Thyroid gland (tissue), 4 donors: ENCODE measurements at regions not wholly inside any gene's neighbourhood (a gene's known extent, or its start where the extent isn't known, plus 50 kb on each side); places are given as distances from the start of the nearest gene placed in this dataset.
"Not testable (repeated sequence)": the region's sequence is repeated elsewhere in the genome, so short reads cannot be mapped to it uniquely, and the experiment has no call there.

Source experiments
- DNase-seq, 2 donors: peaks; one replicate each; pipeline ENCODE4 v3.0.0-alpha.2; 2019
- H3K27ac ChIP-seq, 3 donors: fragments of 200-600 bp; sonication (generic); 1 replicate in 2 of 3; 2 replicates in 1 of 3; pipeline ENCODE4 v1.5.1; 2016 to 2019; ENCODE audit warnings: mild to moderate bottlenecking in 1 of 3, moderate library complexity in 1 of 3
- H3K27me3 ChIP-seq: fragments of 200-600 bp; sonication (generic); one replicate; pipeline ENCODE4 v1.5.1; 2019
- H3K36me3 ChIP-seq, 2 donors: fragments of 200-600 bp; sonication (generic); one replicate each; pipeline ENCODE4 v1.5.1; 2016 to 2019
- H3K4me1 ChIP-seq, 2 donors: fragments of 200-600 bp; sonication (generic); one replicate each; pipeline ENCODE4 v1.5.1; 2017 to 2019
- H3K4me3 ChIP-seq, 3 donors: fragments of 200-600 bp; sonication (generic); replicated peaks in 1 of 3; 1 replicate in 2 of 3; 2 replicates in 1 of 3; pipeline ENCODE4 v1.5.1; 2016; ENCODE audit warnings: mild to moderate bottlenecking in 1 of 3
- H3K9me3 ChIP-seq: fragments of 200-600 bp; sonication (generic); one replicate; pipeline ENCODE4 v1.5.1; 2017
- POLR2A ChIP-seq, 2 donors: fragments of 450-650 bp; IDR thresholded peaks; one replicate each; pipeline ENCODE4 v1.6.1; 2017; ENCODE audit warnings: antibody characterized with exemption in 2 of 2, mild to moderate bottlenecking in 2 of 2, moderate library complexity in 1 of 2
- WGBS, 2 donors: methylation state at CpG; one replicate each; pipeline ENCODE4 v1.1.5; 2017; 5-methylcytosine and 5-hydroxymethylcytosine counted together
- intact Hi-C: fragments of 100-400 bp; cut with DNase I; formaldehyde crosslinking; loops from one replicate; pipeline ENCODE4 v1.15.1; 2023
- TF ChIP-seq, protein P1 (sequence below), 6 experiments: fragments of 200-600 bp in 3 of 6; fragments of 450-650 bp in 3 of 6; sonication (generic) in 3 of 6; IDR thresholded peaks; one replicate each; pipeline ENCODE4 v1.5.1; 2016 to 2019; ENCODE audit warnings: antibody characterized with exemption in 6 of 6, mild to moderate bottlenecking in 2 of 6, inconsistent platforms in 1 of 6, moderate library complexity in 1 of 6

DNA sequence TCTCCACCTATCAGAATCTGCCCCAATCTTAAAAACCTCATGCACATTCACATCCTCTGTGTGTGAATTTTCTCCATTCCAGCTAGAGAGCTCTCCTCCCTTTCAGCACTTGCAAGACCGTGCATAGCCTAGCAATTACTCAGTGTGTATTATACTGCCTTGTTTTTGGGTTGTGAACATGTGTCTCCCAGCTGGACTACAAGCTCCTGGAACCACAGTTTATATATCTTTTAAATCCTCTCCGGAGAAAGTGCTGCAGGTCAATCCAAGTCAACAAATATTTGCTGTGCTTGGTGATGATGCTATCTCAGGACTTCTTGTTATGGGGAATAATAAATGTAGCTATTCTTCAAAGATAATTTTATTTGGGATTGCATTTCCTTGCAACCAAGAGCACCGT lies 58.2 kb upstream of the MEX3C start:
- DNase-seq = no peak
- Histone ChIP-seq H3K27me3 (no peaks in the 10 kb centered on the region), H3K36me3 (no peaks in the 10 kb centered on the region), H3K4me3 (no peak overlapping the region), H3K9me3 (no peaks in the 10 kb centered on the region), H3K4me1 (peaks cover 0 to 3% of the 10 kb centered on the region in 2 donors), H3K27ac (no peak overlapping the region)
- no peak for TF ChIP-seq POLR2A (IDR thresholded peaks at IDR 0.05)
- TF ChIP-seq, protein P1, sequence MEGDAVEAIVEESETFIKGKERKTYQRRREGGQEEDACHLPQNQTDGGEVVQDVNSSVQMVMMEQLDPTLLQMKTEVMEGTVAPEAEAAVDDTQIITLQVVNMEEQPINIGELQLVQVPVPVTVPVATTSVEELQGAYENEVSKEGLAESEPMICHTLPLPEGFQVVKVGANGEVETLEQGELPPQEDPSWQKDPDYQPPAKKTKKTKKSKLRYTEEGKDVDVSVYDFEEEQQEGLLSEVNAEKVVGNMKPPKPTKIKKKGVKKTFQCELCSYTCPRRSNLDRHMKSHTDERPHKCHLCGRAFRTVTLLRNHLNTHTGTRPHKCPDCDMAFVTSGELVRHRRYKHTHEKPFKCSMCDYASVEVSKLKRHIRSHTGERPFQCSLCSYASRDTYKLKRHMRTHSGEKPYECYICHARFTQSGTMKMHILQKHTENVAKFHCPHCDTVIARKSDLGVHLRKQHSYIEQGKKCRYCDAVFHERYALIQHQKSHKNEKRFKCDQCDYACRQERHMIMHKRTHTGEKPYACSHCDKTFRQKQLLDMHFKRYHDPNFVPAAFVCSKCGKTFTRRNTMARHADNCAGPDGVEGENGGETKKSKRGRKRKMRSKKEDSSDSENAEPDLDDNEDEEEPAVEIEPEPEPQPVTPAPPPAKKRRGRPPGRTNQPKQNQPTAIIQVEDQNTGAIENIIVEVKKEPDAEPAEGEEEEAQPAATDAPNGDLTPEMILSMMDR (IDR thresholded peaks at IDR 0.05) = no peak
- intact Hi-C loops = no loop called here
- WGBS, 2 donors = 75 to 77% methylated on average over 3 of the region's 3 CpGs

DNA sequence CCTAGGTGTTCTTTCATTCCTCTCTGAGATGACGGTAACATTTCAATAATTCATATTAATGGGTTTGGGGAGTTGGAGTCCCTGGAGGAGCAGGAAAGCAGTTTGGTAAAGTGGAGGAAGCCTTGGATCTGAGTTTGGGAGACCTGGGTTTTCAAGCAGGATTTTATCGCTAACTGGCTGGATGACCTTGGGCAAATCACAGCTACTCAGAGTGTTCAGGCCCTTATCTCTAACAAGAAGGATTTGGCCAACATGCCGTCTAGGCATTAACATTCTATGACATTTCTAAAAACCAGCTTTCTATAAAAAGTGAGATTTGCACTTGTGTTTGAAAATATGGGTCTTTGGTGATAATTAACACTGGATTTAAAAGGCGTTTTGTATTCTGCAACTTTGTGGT lies 59.7 kb upstream of the MEX3C start:
- H3K4me3 ChIP-seq = no peak overlapping the region
- H3K9me3 ChIP-seq = no peaks in the 10 kb centered on the region
- H3K27ac ChIP-seq = no peak overlapping the region
- no peak for DNase-seq
- TF ChIP-seq, protein P1 (IDR thresholded peaks at IDR 0.05) = no peak
- no peak for TF ChIP-seq POLR2A (IDR thresholded peaks at IDR 0.05)
- 64 to 70% methylated on average over 4 of the region's 4 CpGs for WGBS, 2 donors
- no peaks in the 10 kb centered on the region for H3K27me3 ChIP-seq
- H3K36me3 ChIP-seq = no peaks in the 10 kb centered on the region
- H3K4me1 ChIP-seq = peaks cover 0 to 3% of the 10 kb centered on the region in 2 donors
- intact Hi-C loops = no loop called here

DNA sequence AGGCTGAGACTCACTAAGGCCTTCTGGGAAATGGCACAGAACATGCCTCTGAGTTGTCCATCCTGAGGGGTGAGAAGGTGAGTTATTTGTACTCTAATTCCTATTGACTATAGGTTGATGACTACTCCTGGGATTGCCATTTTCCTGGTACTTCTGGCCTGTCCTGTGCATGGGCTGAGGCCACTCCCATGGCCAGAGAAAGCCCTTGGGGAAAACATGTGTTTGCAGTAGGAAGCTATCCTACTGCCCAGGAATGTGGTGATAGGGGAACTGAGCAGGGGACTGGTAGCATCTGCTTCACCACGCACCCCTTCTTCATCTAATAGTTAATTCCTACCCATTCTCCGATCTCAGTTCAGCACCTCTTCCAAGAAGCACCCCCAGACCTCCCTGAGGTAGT lies 62.6 kb upstream of the MEX3C start:
- WGBS, 2 donors = 86 to 95% methylated on average over 2 of the region's 2 CpGs
- Histone ChIP-seq H3K4me3 (no peak overlapping the region), H3K9me3 (no peaks in the 10 kb centered on the region), H3K4me1 (peaks cover 0 to 3% of the 10 kb centered on the region in 2 donors), H3K27me3 (no peaks in the 10 kb centered on the region), H3K36me3 (no peaks in the 10 kb centered on the region), H3K27ac (no peak overlapping the region)
- intact Hi-C loops = no loop called here
- no peak for DNase-seq
- no peak for TF ChIP-seq POLR2A (IDR thresholded peaks at IDR 0.05)
- TF ChIP-seq, protein P1 (IDR thresholded peaks at IDR 0.05) = no peak

DNA sequence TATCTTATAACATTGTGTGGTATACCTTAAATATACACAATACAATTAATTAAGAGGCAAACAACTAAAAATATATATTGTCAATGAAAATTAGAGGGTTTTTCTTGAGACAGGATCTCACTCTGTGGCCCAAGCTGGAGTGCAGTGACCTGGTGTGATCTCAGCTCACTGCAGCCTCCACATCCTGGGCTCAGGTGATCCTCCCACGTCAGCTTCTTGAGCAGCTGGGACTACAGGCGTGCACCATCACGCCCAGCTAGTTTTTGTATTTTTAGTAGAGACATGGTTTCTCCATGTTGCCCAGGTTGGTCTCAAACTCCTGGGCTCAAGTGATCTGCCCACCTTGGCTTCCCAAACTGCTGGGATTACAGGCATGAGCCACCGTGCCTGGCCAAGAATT lies 68.6 kb upstream of the MEX3C start:
- H3K9me3 ChIP-seq, H3K27ac ChIP-seq, H3K4me1 ChIP-seq, H3K36me3 ChIP-seq, H3K4me3 ChIP-seq, DNase-seq, H3K27me3 ChIP-seq, intact Hi-C loops: not testable (repeated sequence)
- WGBS, 2 donors = 84 to 86% methylated on average over 4 of the region's 4 CpGs

DNA sequence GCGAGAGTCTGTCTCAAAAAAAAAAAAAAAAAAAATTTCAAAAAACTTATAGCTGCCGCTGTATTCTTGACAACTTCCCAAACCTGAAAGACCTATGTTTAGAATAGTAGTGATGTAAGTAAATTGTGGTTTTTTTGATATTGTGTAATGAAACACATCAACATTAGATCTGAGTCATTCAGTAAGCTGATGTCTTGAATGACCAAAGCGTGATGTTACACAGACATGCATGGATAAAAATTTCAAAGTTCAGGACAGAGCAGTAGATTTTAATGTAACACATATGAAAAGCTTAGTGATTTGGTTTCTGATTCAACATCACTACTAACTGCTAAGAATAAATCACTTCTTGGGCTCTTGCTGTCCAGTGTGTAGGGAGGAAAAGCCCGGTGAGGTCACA lies 69.3 kb upstream of the MEX3C start:
- Histone ChIP-seq H3K9me3 (no peaks in the 10 kb centered on the region), H3K36me3 (no peaks in the 10 kb centered on the region), H3K27me3 (no peaks in the 10 kb centered on the region), H3K4me3 (no peak overlapping the region), H3K27ac (no peak overlapping the region), H3K4me1 (no peaks in the 10 kb centered on the region)
- no peak for DNase-seq
- WGBS, 2 donors = 90 to 94% methylated on average over 4 of the region's 4 CpGs
- intact Hi-C loops = no loop called here
- no peak for TF ChIP-seq POLR2A (IDR thresholded peaks at IDR 0.05)
- TF ChIP-seq, protein P1 (IDR thresholded peaks at IDR 0.05) = no peak

DNA sequence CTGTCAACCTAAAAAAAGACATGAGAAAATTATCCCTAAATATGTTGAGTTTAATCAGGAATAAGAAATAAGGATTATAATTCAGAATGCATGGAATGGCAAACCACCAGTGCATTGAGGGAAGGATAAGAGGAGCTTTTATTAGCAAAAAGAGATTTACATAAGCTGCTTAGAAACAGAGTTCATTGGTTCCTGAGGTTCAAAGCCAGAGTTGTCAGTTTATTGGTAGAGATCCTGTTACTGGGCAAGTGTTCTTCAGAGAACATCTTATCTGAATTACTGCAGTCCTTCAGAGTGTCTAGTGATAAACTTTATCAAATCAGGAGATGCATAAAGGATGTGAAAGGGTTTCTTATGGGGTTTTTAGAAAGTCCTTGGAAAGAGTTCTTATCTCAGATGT lies 76.0 kb upstream of the MEX3C start:
- TF ChIP-seq POLR2A (IDR thresholded peaks at IDR 0.05) = no peak
- TF ChIP-seq, protein P1 (IDR thresholded peaks at IDR 0.05) = no peak
- intact Hi-C loops = no loop called here
- Histone ChIP-seq H3K27me3 (no peaks in the 10 kb centered on the region), H3K4me3 (no peak overlapping the region), H3K36me3 (no peaks in the 10 kb centered on the region), H3K4me1 (no peaks in the 10 kb centered on the region), H3K27ac (no peak overlapping the region), H3K9me3 (no peaks in the 10 kb centered on the region)
- no peak for DNase-seq
